H1 (cell line): ENCODE measurements at regions not wholly inside any gene's neighbourhood (a gene's known extent, or its start where the extent isn't known, plus 50 kb on each side); places are given as distances from the start of the nearest gene placed in this dataset.

Source experiments
- ASH2L ChIP-seq: fragments of 200-600, 300-600 bp; sonication (generic); IDR thresholded peaks from one replicate; pipeline ENCODE4 v1.7.1; 2017; ENCODE audit warnings: low read length
- CHD7 ChIP-seq: fragments of 300-600 bp; sonication (generic); IDR thresholded peaks from 2 replicates; pipeline ENCODE4 v1.7.1; 2012; ENCODE audit warnings: low read length, moderate library complexity, mild to moderate bottlenecking, inconsistent platforms; ENCODE audit not compliant: insufficient replicate concordance
- E2F6 ChIP-seq: IDR thresholded peaks from 2 replicates; pipeline ENCODE4 v1.6.1; 2012; ENCODE audit warnings: inconsistent platforms
- EP300 ChIP-seq, 2 experiments: IDR thresholded peaks; 1 replicate in 1 of 2; 2 replicates in 1 of 2; pipeline ENCODE4 v1.6.1; 2011 to 2012; ENCODE audit warnings: low read depth in 2 of 2, low read length in 2 of 2, mild to moderate bottlenecking in 2 of 2, borderline replicate concordance in 1 of 2, inconsistent platforms in 1 of 2, moderate library complexity in 1 of 2
- GABPA ChIP-seq: IDR thresholded peaks from 2 replicates; pipeline ENCODE4 v1.6.1; 2011; ENCODE audit warnings: mild to moderate bottlenecking, low read length, moderate library complexity, borderline replicate concordance; ENCODE audit not compliant: insufficient read depth
- JUN ChIP-seq: IDR thresholded peaks from 2 replicates; pipeline ENCODE4 v1.6.1; 2011; ENCODE audit warnings: low read depth, mild to moderate bottlenecking, improper control_type of control experiment, low read length
- RBBP5 ChIP-seq: IDR thresholded peaks from 2 replicates; pipeline ENCODE4 v1.7.1; 2012; ENCODE audit warnings: low read depth, mild to moderate bottlenecking, inconsistent platforms, low read length, moderate library complexity, borderline replicate concordance
- SIN3A ChIP-seq, 2 experiments: IDR thresholded peaks in 1 of 2; conservative IDR thresholded peaks in 1 of 2; 2 replicates each; pipeline ENCODE4 v1.6.1; 2011 to 2012; ENCODE audit warnings: low read length in 2 of 2, improper control_type of control experiment in 1 of 2, low read depth in 1 of 2, mild to moderate bottlenecking in 1 of 2
- TBP ChIP-seq: IDR thresholded peaks from 2 replicates; pipeline ENCODE4 v1.6.1; 2011; ENCODE audit warnings: low read depth, low read length, improper control_type of control experiment

- TF ChIP-seq CHD7 (no peak), E2F6 (no peak), TBP (no peak), ASH2L (no peak), GABPA (no peak), EP300 (IDR thresholded peaks at IDR 0.05; ENCODE audit: borderline replicate concordance in 1 of 2, low read depth in 2 of 2, low read length in 2 of 2) (no peak), JUN (no peak), SIN3A (conservative IDR thresholded peaks at IDR 0.05 in 1 of 2, IDR thresholded peaks at IDR 0.05 in 1 of 2; ENCODE audit: low read depth in 1 of 2, low read length in 2 of 2) (0 out of 4 replicates have a peak, but pooled peaks of 1 of the 2 experiments have one; percentile 46), RBBP5 (no peak)
Measured at GRCh38 chr20:51306521-51307358, 235.8 kb downstream of the NFATC2 start (continued).
